ENCODE measurements at regions not wholly inside any gene's neighbourhood (a gene's known extent, or its start where the extent isn't known, plus 50 kb on each side); places are given as distances from the start of the nearest gene placed in this dataset.

DNA sequence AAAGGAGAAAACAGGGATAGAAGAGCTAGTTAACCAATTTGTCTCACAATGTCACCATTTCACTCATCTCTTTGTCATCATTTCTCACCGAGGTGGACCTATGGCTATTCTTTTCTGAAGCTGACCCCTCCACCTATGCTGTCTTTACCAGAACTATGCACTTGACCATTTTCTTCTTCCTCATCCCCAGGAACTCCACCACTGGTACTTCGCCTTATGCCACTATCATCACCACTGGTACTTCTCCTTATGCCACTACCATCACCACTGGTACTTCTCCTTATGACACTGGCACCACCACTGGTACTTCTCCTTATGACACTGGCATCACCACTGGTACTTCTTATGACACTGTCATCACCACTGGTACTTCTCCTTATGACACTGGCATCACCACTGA is 745.8 kb upstream of the CHAC2 start:
- no peak for TF ChIP-seq EZH2 (IDR thresholded peaks at IDR 0.05; ENCODE audit: low read depth)
- TF ChIP-seq, protein P1, sequence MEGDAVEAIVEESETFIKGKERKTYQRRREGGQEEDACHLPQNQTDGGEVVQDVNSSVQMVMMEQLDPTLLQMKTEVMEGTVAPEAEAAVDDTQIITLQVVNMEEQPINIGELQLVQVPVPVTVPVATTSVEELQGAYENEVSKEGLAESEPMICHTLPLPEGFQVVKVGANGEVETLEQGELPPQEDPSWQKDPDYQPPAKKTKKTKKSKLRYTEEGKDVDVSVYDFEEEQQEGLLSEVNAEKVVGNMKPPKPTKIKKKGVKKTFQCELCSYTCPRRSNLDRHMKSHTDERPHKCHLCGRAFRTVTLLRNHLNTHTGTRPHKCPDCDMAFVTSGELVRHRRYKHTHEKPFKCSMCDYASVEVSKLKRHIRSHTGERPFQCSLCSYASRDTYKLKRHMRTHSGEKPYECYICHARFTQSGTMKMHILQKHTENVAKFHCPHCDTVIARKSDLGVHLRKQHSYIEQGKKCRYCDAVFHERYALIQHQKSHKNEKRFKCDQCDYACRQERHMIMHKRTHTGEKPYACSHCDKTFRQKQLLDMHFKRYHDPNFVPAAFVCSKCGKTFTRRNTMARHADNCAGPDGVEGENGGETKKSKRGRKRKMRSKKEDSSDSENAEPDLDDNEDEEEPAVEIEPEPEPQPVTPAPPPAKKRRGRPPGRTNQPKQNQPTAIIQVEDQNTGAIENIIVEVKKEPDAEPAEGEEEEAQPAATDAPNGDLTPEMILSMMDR (conservative IDR thresholded peaks at IDR 0.05): no peak

Data from PC-9 (cell line).